ENCODE measurements at regions not wholly inside any gene's neighbourhood (a gene's known extent, or its start where the extent isn't known, plus 50 kb on each side); places are given as distances from the start of the nearest gene placed in this dataset.
A peak's percentile ranks its signal among the peaks of the same experiment; 100 is the strongest.
"Not testable (repeated sequence)": the region's sequence is repeated elsewhere in the genome, so short reads cannot be mapped to it uniquely, and the experiment has no call there.

DNA sequence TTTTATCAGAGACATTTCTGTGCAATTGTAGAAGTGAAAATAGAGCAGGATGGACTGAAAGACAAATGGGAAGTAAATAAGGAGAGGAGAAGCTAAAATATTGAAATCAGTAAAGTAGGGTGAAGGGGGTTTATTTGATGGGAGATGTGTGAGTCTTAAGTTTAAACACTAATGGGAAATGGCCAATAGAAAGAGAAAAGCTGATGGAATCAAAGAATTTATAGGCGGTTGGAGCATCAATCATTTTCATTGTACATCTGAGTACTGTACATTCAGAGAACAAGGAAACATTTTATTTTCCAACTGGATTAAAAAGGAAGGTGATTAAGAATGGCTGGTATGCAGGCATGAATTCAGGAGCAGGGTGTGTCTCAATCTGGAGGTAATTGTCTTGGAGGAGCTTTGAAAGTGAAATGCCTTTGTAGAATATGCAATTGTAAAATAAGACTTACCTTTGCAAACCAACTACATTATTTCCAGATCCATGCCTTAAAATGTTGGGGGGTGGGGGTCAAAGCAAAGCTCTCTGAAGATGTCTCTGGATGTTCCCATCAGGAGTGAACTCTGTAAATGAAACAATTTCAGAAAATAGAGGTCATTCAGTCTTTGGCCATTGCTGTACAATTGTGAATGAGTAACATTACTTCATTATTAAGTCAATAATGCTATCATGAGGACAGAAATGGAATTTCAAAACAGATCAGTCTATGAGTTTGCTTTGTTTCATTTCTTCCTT lies 227.4 kb downstream of the SPATA31A1 start:
- ATAC-seq (ENCODE audit: low read depth in 2 of 2) = not testable (repeated sequence)

DNA sequence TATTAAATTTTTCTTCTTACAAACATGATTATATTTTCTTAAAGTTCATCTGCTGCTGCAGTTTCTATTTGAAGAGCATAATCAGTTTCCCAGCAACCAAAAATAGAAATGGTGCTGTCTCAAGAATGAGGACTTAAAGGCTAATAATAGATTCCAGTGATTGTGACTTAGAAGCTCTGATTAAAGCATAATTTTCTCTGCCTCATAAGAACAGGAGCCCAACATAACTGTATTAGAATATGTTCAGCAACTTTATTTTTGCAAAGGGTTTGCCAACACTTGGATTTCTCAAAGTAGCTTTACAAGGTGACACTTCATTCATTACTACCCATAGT lies 227.9 kb downstream of the SPATA31A1 start:
- H3K36me3 Mint-ChIP-seq, H3K27me3 Mint-ChIP-seq, H3K9me3 Mint-ChIP-seq: not testable (repeated sequence)

More for the DNA sequence above, 227.4 kb downstream of the SPATA31A1 start:
- not testable (repeated sequence) for H3K27me3 Mint-ChIP-seq, H3K27ac Mint-ChIP-seq, H3K4me1 Mint-ChIP-seq, DNase-seq, H3K36me3 Mint-ChIP-seq, H3K9me3 Mint-ChIP-seq, H3K4me3 Mint-ChIP-seq

DNA sequence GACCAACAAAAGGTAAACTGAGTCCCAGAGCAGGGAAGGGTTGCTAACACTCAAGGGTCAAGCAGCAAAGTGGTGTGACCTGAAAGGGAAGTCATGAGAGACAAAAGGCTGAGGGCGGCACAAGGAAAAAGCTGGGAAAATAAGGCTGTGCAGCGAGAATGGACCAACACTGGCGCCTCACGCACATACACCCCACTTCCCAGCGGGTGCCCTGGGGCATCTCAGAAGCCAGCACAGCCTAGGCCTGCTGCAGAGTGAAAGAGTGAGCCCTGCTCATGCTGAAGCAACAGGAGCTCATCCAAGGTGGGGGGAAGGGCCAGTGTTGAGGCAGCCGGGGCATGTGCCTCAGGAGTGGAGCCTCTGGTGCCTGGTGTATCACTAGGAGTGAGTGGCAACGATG lies 229.8 kb downstream of the SPATA31A1 start:
- H3K36me3 Mint-ChIP-seq; H3K4me1 Mint-ChIP-seq; H3K9me3 Mint-ChIP-seq; H3K27ac Mint-ChIP-seq; H3K27me3 Mint-ChIP-seq; ATAC-seq (ENCODE audit: low read depth in 2 of 2); DNase-seq; H3K4me3 Mint-ChIP-seq: not testable (repeated sequence)

More for the DNA sequence above, 227.9 kb downstream of the SPATA31A1 start:
- not testable (repeated sequence) for DNase-seq; H3K4me3 Mint-ChIP-seq; H3K27ac Mint-ChIP-seq; H3K4me1 Mint-ChIP-seq; ATAC-seq (ENCODE audit: low read depth in 2 of 2)

DNA sequence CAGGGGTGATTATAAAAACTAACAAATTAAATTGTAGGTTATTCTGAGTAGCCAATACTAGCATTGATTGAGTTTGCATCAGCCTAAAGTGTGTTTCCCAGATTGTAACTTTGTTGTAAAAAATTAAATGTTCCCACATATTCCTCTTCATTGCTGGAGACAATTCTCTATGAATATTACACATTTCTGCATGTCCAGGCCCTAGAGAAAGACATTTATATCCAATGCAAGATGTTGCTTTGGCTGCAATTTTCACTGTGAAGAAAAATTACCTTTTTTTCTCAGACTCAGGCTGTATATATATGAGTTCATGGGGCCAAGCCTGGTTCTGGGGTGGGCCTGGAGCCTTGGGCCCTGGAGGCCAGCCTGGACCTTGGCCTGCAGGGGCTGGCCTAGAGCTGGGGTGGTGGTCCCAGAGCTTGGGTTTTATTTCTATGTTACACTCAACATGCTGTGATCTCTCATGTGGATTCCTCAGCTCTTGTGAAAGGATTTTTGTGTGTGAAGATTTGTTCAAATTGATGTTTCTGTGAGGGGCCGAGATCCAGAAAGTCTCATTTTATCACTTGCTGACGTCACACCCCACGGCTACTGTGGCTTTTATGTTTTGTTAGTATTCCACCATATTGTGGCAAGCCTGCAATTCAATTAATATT lies 232.5 kb downstream of the SPATA31A1 start:
- no peaks in the 10 kb centered on the region for H3K36me3 Mint-ChIP-seq
- H3K4me1 Mint-ChIP-seq = no peaks in the 10 kb centered on the region
- no peak for DNase-seq
- H3K4me3 Mint-ChIP-seq = no peak overlapping the region
- no peak overlapping the region for H3K27ac Mint-ChIP-seq
- H3K27me3 Mint-ChIP-seq = no peaks in the 10 kb centered on the region
- peaks cover 0 to 4% (median 0%) of the 10 kb centered on the region in 7 donors for H3K9me3 Mint-ChIP-seq
- no peak for ATAC-seq (ENCODE audit: low read depth in 2 of 2)

DNA sequence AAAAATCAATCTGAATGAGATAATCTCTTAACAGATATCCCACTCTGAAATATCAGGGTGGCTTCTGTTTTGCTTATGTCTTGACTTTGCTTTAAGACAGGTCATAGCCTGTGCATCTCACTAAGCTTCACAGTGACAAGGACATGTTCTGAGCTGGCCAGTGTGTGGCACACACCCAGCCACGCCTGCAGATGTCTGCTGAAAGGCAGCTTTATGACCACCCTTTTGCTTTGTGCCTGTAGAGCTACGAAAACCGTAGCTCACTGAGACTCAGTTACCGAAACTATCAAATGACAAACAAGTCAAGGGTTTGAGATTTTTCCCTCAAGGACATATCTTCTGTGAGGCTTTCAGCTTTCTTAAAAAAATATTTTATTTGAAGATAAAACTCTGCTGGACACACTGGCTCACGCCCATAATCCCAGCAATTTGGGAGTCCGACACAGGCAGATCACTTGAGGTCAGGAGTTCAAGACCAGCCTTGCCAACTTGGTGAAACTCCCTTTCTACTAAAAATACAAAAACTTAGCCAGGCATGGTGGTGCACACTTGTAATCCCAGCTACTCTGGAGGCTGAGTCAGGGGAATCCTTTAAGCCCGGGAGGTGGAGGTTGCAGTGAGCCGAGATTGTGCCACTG lies 233.2 kb downstream of the SPATA31A1 start:
- H3K4me1 Mint-ChIP-seq = no peaks in the 10 kb centered on the region
- no peak overlapping the region for H3K4me3 Mint-ChIP-seq
- H3K27me3 Mint-ChIP-seq = no peaks in the 10 kb centered on the region
- ATAC-seq (ENCODE audit: low read depth in 2 of 2) = no peak
- H3K27ac Mint-ChIP-seq = no peak overlapping the region
- no peak for DNase-seq
- no peaks in the 10 kb centered on the region for H3K36me3 Mint-ChIP-seq
- peaks cover 0 to 4% (median 0%) of the 10 kb centered on the region in 7 donors for H3K9me3 Mint-ChIP-seq

DNA sequence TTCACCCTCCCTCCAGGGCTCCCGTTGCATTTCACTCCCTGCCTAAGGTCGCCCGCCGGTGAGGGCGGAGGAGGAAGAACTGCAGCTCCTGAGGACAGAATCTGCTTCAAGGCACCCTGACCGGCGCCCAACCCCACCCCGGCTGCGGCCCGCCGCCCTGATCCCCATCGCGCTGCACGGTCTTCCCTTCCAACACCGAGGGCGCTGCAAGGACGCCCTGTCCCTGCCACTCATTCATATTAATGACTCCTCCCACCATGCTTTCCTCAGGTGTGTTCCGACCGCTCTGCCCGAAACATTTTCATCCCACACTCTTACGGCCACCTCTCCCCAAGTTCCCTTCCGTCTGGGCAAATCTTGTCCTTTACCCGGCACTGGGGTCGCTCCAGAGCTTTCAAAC lies 248.6 kb downstream of the SPATA31A1 start:
- H3K27me3 Mint-ChIP-seq; ATAC-seq (ENCODE audit: low read depth in 2 of 2); H3K36me3 Mint-ChIP-seq; H3K4me3 Mint-ChIP-seq; DNase-seq; H3K27ac Mint-ChIP-seq; H3K4me1 Mint-ChIP-seq; H3K9me3 Mint-ChIP-seq: not testable (repeated sequence)

DNA sequence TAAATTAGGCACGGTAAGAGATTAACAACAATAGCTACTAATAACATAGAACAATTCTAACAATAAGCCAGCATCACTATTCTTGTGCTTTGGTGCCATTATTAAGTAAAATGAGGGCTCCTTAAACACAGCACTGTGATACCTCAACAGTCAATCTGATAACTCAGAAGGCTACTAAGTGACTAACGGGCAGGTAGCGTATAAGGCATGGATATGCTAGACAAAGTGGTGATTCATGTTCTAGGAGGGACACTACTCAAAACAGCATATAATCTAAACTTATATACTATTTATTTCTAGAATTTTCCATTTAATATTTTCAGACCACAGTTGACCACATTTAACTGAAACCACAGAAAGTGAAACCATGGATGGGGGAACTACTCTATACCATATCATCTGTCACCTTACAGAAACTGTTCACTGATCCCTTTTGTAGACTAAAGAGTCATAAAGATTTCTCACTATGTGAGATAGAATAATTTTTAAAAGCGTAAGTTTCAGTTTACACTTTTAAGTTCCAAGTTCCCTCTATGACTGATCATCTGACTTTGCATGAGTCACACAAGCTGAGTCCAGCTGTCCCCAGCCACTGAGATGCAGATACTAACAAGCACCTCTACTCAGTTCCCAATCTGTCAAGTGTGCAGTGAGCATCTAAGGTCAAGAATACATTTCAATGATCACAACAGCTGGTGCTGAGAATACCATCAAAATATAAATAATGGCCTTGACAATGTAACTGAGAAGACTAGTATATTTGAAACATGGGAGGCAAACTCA lies 256.2 kb downstream of the SPATA31A1 start:
- DNase-seq, H3K9me3 Mint-ChIP-seq, H3K27me3 Mint-ChIP-seq, H3K36me3 Mint-ChIP-seq, H3K4me3 Mint-ChIP-seq, H3K4me1 Mint-ChIP-seq, H3K27ac Mint-ChIP-seq: not testable (repeated sequence)
- ATAC-seq (ENCODE audit: low read depth in 2 of 2) = peak in 1 of 2 donors; percentile 57

DNA sequence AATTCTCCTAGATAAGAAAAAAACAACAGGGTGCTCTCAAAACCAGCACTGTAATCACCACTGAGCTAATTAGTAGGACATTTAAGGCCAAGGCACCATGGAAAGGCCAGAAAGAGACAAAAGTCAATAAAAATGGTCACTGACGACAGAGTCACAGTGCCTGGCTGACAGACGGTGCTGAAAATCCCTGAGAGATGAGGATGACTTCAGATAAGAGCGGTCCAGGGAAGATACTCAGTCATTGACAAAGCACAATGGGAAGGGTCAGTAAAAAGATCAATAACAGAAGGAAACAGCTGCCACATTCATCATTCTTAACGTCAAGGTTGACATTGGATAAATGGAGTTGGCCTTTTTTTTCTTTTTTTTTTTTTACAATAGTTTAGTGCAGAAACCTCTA lies 261.0 kb downstream of the SPATA31A1 start:
- ATAC-seq (ENCODE audit: low read depth in 2 of 2); H3K36me3 Mint-ChIP-seq; DNase-seq; H3K27ac Mint-ChIP-seq; H3K27me3 Mint-ChIP-seq; H3K9me3 Mint-ChIP-seq; H3K4me3 Mint-ChIP-seq; H3K4me1 Mint-ChIP-seq: not testable (repeated sequence)

DNA sequence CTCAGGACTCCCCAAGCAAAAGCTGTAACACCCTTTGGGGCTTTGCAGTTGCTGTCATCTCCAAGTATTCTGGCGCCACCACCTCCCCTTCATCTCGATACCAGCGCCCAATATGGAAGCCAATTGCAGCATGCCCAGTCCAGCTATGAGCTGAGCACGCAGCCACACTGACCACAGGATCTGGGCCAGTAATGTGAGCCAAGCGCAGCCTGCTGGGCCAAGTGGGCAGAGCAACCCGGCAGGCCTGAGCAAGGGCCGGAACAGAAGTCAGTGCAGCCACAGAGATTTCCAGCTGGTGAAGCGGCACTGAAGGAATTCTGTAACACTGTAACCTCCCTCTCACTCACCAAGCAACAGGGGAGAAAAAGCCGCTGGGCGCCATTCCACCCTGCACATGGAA lies 268.6 kb downstream of the SPATA31A1 start:
- H3K27me3 Mint-ChIP-seq; DNase-seq; H3K4me3 Mint-ChIP-seq; ATAC-seq (ENCODE audit: low read depth in 2 of 2); H3K36me3 Mint-ChIP-seq; H3K27ac Mint-ChIP-seq; H3K4me1 Mint-ChIP-seq; H3K9me3 Mint-ChIP-seq: not testable (repeated sequence)

DNA sequence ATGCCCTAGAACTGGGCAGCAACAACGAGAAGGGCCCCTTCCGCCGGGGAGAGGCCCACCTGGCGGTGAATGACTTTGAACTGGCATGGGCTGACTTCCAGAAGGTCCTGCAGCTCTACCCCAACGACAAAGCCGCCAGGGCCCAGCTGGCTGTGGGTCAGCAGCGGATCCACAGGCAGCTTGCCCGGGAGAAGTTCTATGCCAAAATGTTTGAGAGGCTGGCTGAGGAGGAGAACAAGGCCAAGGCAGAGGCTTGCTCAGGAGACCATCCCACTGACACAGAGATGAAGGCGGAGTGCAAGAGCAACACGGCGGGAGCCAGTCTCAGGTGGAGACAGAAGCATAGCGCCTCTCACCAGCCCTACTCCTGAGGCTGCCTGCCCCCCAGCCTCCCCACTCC lies 276.6 kb downstream of the SPATA31A1 start:
- not testable (repeated sequence) for H3K9me3 Mint-ChIP-seq; H3K4me3 Mint-ChIP-seq; H3K27ac Mint-ChIP-seq; H3K27me3 Mint-ChIP-seq; DNase-seq; ATAC-seq (ENCODE audit: low read depth in 2 of 2); H3K4me1 Mint-ChIP-seq; H3K36me3 Mint-ChIP-seq

DNA sequence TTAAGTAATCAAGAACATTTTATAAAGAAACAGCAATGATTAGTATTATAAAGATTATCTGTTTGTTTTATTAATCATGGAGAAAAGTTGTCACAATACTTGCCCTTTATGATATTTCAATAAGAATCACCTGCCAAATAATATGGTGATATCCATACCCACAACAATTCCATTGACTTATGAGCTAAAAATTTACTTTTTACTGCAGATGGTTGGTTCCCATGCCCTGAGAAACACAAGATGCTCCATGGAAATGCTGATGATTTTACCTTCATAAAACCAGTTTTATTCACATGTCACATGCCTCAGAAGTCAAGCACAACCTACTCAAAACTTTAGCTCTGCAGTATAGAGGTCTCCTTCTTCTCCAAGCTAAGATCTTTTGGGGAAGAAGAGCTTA lies 293.6 kb downstream of the SPATA31A1 start:
- not testable (repeated sequence) for ATAC-seq (ENCODE audit: low read depth in 2 of 2); H3K9me3 Mint-ChIP-seq; H3K36me3 Mint-ChIP-seq; H3K27ac Mint-ChIP-seq; DNase-seq; H3K4me3 Mint-ChIP-seq; H3K27me3 Mint-ChIP-seq; H3K4me1 Mint-ChIP-seq

DNA sequence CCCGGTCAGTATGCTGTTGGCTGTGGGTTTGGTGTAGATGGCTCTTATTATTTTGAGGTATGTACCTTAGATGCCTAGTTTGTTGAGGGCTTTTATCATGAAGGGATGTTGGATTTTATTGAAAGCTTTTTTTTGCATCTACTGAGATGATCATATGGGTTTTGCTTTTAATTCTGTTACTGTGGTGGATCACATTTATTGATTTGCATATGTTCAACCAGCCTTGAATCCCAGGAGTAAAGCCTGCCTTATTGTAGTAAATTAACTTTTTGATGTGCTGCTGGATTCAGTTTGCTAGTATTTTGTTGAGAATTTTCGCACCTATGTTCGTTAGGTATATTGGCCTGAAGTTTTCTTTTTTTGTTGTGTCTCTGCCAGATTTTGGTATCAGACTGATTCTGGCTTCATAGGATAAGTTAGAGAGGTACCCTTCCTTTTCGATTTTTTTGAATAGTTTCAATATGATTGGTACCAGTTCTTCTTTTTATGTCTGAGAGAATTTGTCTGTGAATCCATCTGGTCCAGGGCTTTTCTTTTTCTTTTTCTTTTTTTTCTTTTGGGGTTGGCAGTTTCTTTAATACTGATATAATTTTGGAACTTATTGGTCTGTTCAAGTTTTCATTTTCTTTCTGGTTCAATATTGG lies 301.6 kb downstream of the SPATA31A1 start:
- peak; percentile 70 to 84 for ATAC-seq (ENCODE audit: low read depth in 2 of 2)
- not testable (repeated sequence) for H3K4me3 Mint-ChIP-seq, H3K36me3 Mint-ChIP-seq, DNase-seq, H3K27me3 Mint-ChIP-seq, H3K9me3 Mint-ChIP-seq, H3K27ac Mint-ChIP-seq, H3K4me1 Mint-ChIP-seq

DNA sequence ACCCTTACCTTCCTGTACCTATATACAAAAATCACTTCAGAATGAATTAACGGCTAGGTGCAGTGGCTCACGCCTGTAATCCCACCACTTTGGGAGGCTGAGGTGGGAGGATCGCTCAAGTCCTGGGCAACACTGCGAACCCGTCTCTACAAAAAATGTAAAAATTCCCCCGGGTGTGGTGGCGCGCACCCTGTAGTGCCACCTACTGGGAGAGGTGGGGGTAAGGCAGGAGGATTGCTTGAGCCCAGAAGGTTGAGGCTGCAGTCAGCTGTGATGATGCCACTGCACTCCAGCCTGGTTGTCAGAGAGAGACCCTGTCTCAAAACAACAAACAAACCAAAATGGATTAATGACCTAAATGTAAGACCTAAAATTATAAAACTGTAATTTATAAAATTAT lies 307.6 kb downstream of the SPATA31A1 start:
- not testable (repeated sequence) for H3K4me1 Mint-ChIP-seq, H3K9me3 Mint-ChIP-seq, H3K27me3 Mint-ChIP-seq, H3K4me3 Mint-ChIP-seq, H3K27ac Mint-ChIP-seq, DNase-seq, H3K36me3 Mint-ChIP-seq
- peak in 1 of 2 donors; percentile 37 for ATAC-seq (ENCODE audit: low read depth in 2 of 2)

Measured in naive B cell (primary cell).